CD4-positive, CD25-positive, alpha-beta regulatory T cell (primary cell): ENCODE measurements at regions not wholly inside any gene's neighbourhood (a gene's known extent, or its start where the extent isn't known, plus 50 kb on each side); places are given as distances from the start of the nearest gene placed in this dataset.
"Not testable (repeated sequence)": the region's sequence is repeated elsewhere in the genome, so short reads cannot be mapped to it uniquely, and the experiment has no call there.

ENCODE experiments used
- ATAC-seq, 2 donors: fragments of 150-1000 bp; cut with Tn5 transposase; one replicate each; pipeline ENCODE4 v1.10.0; 2021; ENCODE audit warnings: low read depth in 2 of 2, moderate number of reproducible peaks in 2 of 2, moderate library complexity in 1 of 2
- DNase-seq, 3 donors: peaks; one replicate each; pipeline versions ENCODE4 v3.0.0 to v3.0.0-alpha.2; 2012 to 2022; ENCODE audit warnings: mixed read lengths in 1 of 3
- H3K27ac ChIP-seq: one replicate; pipeline ENCODE4 v1.7.0; 2013; ENCODE audit warnings: mild to moderate bottlenecking, low read length; ENCODE audit not compliant: insufficient read depth, poor library complexity, severe bottlenecking
- H3K27me3 ChIP-seq: one replicate; pipeline ENCODE4 v1.7.0; 2013; ENCODE audit warnings: low read length; ENCODE audit not compliant: control insufficient read depth, insufficient read depth
- H3K36me3 ChIP-seq: one replicate; pipeline ENCODE4 v1.7.0; 2013; ENCODE audit warnings: mild to moderate bottlenecking, low read length, moderate library complexity; ENCODE audit not compliant: control insufficient read depth, insufficient read depth
- H3K4me1 ChIP-seq: 2 replicates; pipeline ENCODE4 v1.7.0; 2013; ENCODE audit warnings: mild to moderate bottlenecking, low read length; ENCODE audit not compliant: insufficient read depth, control insufficient read depth, poor library complexity, severe bottlenecking
- H3K4me3 ChIP-seq: one replicate; pipeline ENCODE4 v1.7.0; 2013; ENCODE audit warnings: low read depth, mild to moderate bottlenecking, low read length, moderate library complexity
- H3K9me3 ChIP-seq, 2 experiments: 1 replicate in 1 of 2; 2 replicates in 1 of 2; pipeline ENCODE4 v1.7.0; 2013; ENCODE audit warnings: low read length in 2 of 2, mild to moderate bottlenecking in 1 of 2, moderate library complexity in 1 of 2; ENCODE audit not compliant: control insufficient read depth in 2 of 2
- H3K27ac Mint-ChIP-seq, 3 donors: one replicate each; pipeline ENCODE4 v1.8.0; 2020 to 2022; ENCODE audit warnings: mild to moderate bottlenecking in 3 of 3, mixed read lengths in 3 of 3, moderate library complexity in 2 of 3
- H3K27me3 Mint-ChIP-seq: one replicate; pipeline ENCODE4 v1.8.0; 2022; ENCODE audit warnings: mild to moderate bottlenecking, mixed read lengths
- H3K36me3 Mint-ChIP-seq: one replicate; pipeline ENCODE4 v1.8.0; 2020; ENCODE audit warnings: mixed read lengths
- H3K4me1 Mint-ChIP-seq, 4 donors: one replicate each; pipeline ENCODE4 v1.8.0; 2020 to 2022; ENCODE audit warnings: mixed read lengths in 4 of 4, mild to moderate bottlenecking in 1 of 4
- H3K4me3 Mint-ChIP-seq, 4 donors: one replicate each; pipeline ENCODE4 v1.8.0; 2020 to 2022; ENCODE audit warnings: mild to moderate bottlenecking in 4 of 4, mixed read lengths in 4 of 4, moderate library complexity in 3 of 4
- H3K9me3 Mint-ChIP-seq, 7 donors: one replicate each; pipeline ENCODE4 v1.8.0; 2020 to 2022; ENCODE audit warnings: mixed read lengths in 7 of 7, mild to moderate bottlenecking in 3 of 7, moderate library complexity in 2 of 7

DNA sequence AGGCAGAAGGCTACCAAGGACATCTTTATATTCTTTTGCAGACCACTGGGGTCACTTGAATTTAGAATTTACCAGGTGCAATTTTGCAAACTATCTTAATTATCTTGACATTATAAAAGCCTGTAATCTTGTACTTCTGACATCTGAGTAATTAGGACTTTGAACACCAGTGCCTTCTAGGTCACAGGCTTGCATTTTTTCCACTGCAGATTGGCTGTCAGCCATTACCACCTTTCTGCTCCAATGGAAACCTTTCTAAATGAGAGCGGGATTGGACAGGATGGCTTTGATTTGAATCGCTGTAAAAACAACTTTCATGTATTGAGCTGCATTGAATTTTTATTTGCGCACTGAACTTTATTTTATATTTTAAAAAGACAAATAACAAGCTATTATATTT lies 893.3 kb upstream of the TPTE start:
- not testable (repeated sequence) for DNase-seq, H3K27me3 ChIP-seq, H3K27ac ChIP-seq, H3K4me1 Mint-ChIP-seq, H3K4me1 ChIP-seq, H3K36me3 Mint-ChIP-seq, ATAC-seq, H3K9me3 Mint-ChIP-seq, H3K36me3 ChIP-seq, H3K4me3 Mint-ChIP-seq, H3K9me3 ChIP-seq, H3K27ac Mint-ChIP-seq, H3K4me3 ChIP-seq, H3K27me3 Mint-ChIP-seq

GRCh38 chr21:9647409-9647808 lies 874.0 kb upstream of the TPTE start:
- not testable (repeated sequence) for H3K4me3 ChIP-seq, H3K27me3 Mint-ChIP-seq, H3K4me1 ChIP-seq, H3K27me3 ChIP-seq, H3K4me1 Mint-ChIP-seq, H3K27ac ChIP-seq, H3K4me3 Mint-ChIP-seq, H3K27ac Mint-ChIP-seq, H3K36me3 ChIP-seq, DNase-seq, ATAC-seq, H3K36me3 Mint-ChIP-seq
- peaks cover 4 to 25% (median 12%) of the 10 kb centered on the region in 7 donors for H3K9me3 Mint-ChIP-seq
- peaks cover 3 to 19% of the 10 kb centered on the region in 2 experiments for H3K9me3 ChIP-seq

GRCh38 chr21:9648331-9648730 lies 873.1 kb upstream of the TPTE start:
- H3K4me3 Mint-ChIP-seq, H3K27ac ChIP-seq, H3K4me1 Mint-ChIP-seq, H3K36me3 ChIP-seq, H3K4me3 ChIP-seq, DNase-seq, H3K27me3 Mint-ChIP-seq, H3K27me3 ChIP-seq, H3K4me1 ChIP-seq, H3K27ac Mint-ChIP-seq, H3K36me3 Mint-ChIP-seq, ATAC-seq: not testable (repeated sequence)
- H3K9me3 ChIP-seq, result peaks cover 3 to 20% of the 10 kb centered on the region in 2 experiments
- peaks cover 4 to 29% (median 12%) of the 10 kb centered on the region in 7 donors for H3K9me3 Mint-ChIP-seq

GRCh38 chr21:9648947-9649720 lies 872.2 kb upstream of the TPTE start:
- H3K27me3 Mint-ChIP-seq, H3K4me1 Mint-ChIP-seq, H3K27ac Mint-ChIP-seq, ATAC-seq, H3K27me3 ChIP-seq, H3K4me3 Mint-ChIP-seq, H3K4me3 ChIP-seq, H3K36me3 ChIP-seq, H3K4me1 ChIP-seq, DNase-seq, H3K36me3 Mint-ChIP-seq, H3K27ac ChIP-seq: not testable (repeated sequence)
- H3K9me3 Mint-ChIP-seq, result peaks cover 4 to 29% (median 12%) of the 10 kb centered on the region in 7 donors
- peaks cover 2 to 24% of the 10 kb centered on the region in 2 experiments for H3K9me3 ChIP-seq

- H3K27ac Mint-ChIP-seq, H3K36me3 ChIP-seq, H3K27me3 ChIP-seq, H3K27ac ChIP-seq, ATAC-seq, H3K27me3 Mint-ChIP-seq, DNase-seq, H3K4me3 ChIP-seq, H3K4me1 Mint-ChIP-seq, H3K4me3 Mint-ChIP-seq, H3K4me1 ChIP-seq, H3K36me3 Mint-ChIP-seq: not testable (repeated sequence)
- peaks cover 6 to 41% of the 10 kb centered on the region in 2 experiments for H3K9me3 ChIP-seq
- H3K9me3 Mint-ChIP-seq, result peaks cover 7 to 35% (median 17%) of the 10 kb centered on the region in 7 donors
Observed at GRCh38 chr21:9652819-9653218, 868.6 kb upstream of the TPTE start.

- H3K9me3 ChIP-seq, result peaks cover 5 to 32% of the 10 kb centered on the region in 2 experiments
- peaks cover 8 to 27% (median 14%) of the 10 kb centered on the region in 7 donors for H3K9me3 Mint-ChIP-seq
- not testable (repeated sequence) for H3K4me1 ChIP-seq, H3K4me1 Mint-ChIP-seq, H3K27me3 ChIP-seq, H3K4me3 ChIP-seq, H3K27ac ChIP-seq, ATAC-seq, DNase-seq, H3K36me3 Mint-ChIP-seq, H3K27ac Mint-ChIP-seq, H3K27me3 Mint-ChIP-seq, H3K4me3 Mint-ChIP-seq, H3K36me3 ChIP-seq
Observed at GRCh38 chr21:9655221-9655620, 866.2 kb upstream of the TPTE start.

DNA sequence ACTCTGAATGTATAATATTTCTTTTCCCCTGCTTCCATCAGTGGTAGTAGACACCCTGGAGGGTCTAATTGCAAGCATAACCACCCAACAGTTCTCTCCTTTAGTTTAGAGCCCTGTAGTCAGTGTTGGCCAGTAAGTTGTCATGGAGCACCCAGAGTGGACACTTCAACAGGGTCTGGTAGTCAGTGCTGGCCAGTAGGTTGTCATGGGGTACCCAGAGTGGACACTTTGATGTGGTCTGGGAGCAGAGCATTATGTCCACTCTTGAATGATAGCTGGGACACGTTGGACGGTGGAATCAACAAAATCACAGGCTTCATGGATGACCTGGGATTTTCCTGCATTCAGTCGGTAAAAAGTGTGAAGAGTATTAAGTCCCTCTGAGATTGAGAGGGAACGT lies 864.9 kb upstream of the TPTE start:
- H3K4me3 ChIP-seq, H3K4me3 Mint-ChIP-seq, H3K27me3 Mint-ChIP-seq, DNase-seq, H3K27ac Mint-ChIP-seq, H3K36me3 ChIP-seq, ATAC-seq, H3K27me3 ChIP-seq, H3K4me1 Mint-ChIP-seq, H3K4me1 ChIP-seq, H3K27ac ChIP-seq, H3K36me3 Mint-ChIP-seq: not testable (repeated sequence)
- H3K9me3 ChIP-seq, result peaks cover 5 to 32% of the 10 kb centered on the region in 2 experiments
- H3K9me3 Mint-ChIP-seq, result peaks cover 8 to 24% (median 11%) of the 10 kb centered on the region in 7 donors

DNA sequence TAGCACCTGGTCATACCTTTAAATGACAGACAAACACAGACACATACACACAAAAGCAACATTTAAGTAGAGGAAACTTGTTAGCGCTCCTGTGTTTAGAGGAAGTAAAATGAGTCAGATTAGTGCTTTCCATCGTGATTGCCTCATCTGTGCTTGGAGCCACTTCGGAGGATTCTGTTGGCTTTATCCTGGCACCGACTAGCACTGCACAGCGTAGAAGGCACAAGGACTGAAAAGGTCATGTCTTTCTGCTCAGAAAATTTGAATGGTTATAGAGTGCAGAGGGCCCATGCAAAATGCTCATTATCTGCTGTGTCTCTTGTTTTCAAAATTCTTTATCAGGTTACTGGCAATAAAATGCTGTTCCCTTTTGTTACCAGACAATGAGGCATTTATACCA lies 863.6 kb upstream of the TPTE start:
- H3K4me3 Mint-ChIP-seq, H3K27me3 Mint-ChIP-seq, H3K27ac Mint-ChIP-seq: not testable (repeated sequence)

More for the DNA sequence above, 863.6 kb upstream of the TPTE start:
- not testable (repeated sequence) for H3K36me3 Mint-ChIP-seq, H3K4me1 Mint-ChIP-seq, H3K27me3 ChIP-seq, H3K4me3 ChIP-seq, H3K4me1 ChIP-seq, H3K27ac ChIP-seq, ATAC-seq, DNase-seq, H3K36me3 ChIP-seq
- H3K9me3 Mint-ChIP-seq, result peaks cover 8 to 21% (median 10%) of the 10 kb centered on the region in 7 donors
- peaks cover 5 to 32% of the 10 kb centered on the region in 2 experiments for H3K9me3 ChIP-seq
